SU-DHL-6 (cell line): ENCODE measurements at regions not wholly inside any gene's neighbourhood (a gene's known extent, or its start where the extent isn't known, plus 50 kb on each side); places are given as distances from the start of the nearest gene placed in this dataset.

Experiments used
- H2AFZ ChIP-seq: fragments of 200-600 bp; sonication (generic); 2 replicates; pipeline ENCODE4 v1.6.1; 2014; ENCODE audit warnings: low read depth, mild to moderate bottlenecking, moderate library complexity, mixed read lengths, antibody characterized with exemption, low read length; ENCODE audit not compliant: severe bottlenecking
- H3F3A ChIP-seq: fragments of 200-600 bp; shearing (Covaris generic); 2 replicates; pipeline ENCODE4 v1.6.0; 2016; ENCODE audit warnings: antibody characterized with exemption, mild to moderate bottlenecking; ENCODE audit not compliant: insufficient read depth
- H3K27ac ChIP-seq: fragments of 200-600 bp; sonication (generic); 2 replicates; pipeline ENCODE4 v1.5.1; 2016; ENCODE audit warnings: low read depth, mild to moderate bottlenecking, low read length, moderate library complexity, mixed read lengths
- H3K27me3 ChIP-seq: fragments of 200-600 bp; sonication (generic), shearing (Covaris generic); 2 replicates; pipeline ENCODE4 v1.6.0; 2014; ENCODE audit warnings: mild to moderate bottlenecking, low read length
- H3K36me3 ChIP-seq: fragments of 200-600 bp; sonication (generic); 2 replicates; pipeline ENCODE4 v1.6.1; 2014; ENCODE audit warnings: mild to moderate bottlenecking, low read length, mixed read lengths
- H3K4me2 ChIP-seq: fragments of 300-600, 200-600 bp; shearing (Covaris generic), sonication (generic); 2 replicates; pipeline ENCODE4 v1.6.0; 2014; ENCODE audit warnings: low read length, low read depth, mild to moderate bottlenecking; ENCODE audit not compliant: poor library complexity, severe bottlenecking
- H3K4me3 ChIP-seq: fragments of 200-600 bp; sonication (generic); 2 replicates; pipeline ENCODE4 v1.5.1; 2014; ENCODE audit warnings: antibody characterized with exemption, low read length, mild to moderate bottlenecking, mixed read lengths; ENCODE audit not compliant: insufficient read depth, poor library complexity, severe bottlenecking
- H3K79me2 ChIP-seq: fragments of 200-600 bp; sonication (generic); 2 replicates; pipeline ENCODE4 v1.6.1; 2014; ENCODE audit warnings: mild to moderate bottlenecking, low read length, moderate library complexity; ENCODE audit not compliant: insufficient read depth
- H3K9ac ChIP-seq: fragments of 200-600 bp; sonication (generic); 2 replicates; pipeline ENCODE4 v1.7.0; 2014; ENCODE audit warnings: mild to moderate bottlenecking, low read length
- H3K9me2 ChIP-seq: fragments of 200-600 bp; sonication (generic); replicated peaks from 2 replicates; pipeline ENCODE4 v1.6.1; 2014; ENCODE audit warnings: low read length; ENCODE audit not compliant: insufficient read depth
- H3K9me3 ChIP-seq: fragments of 200-600 bp; sonication (generic); 2 replicates; pipeline ENCODE4 v1.6.1; 2014; ENCODE audit warnings: low read length, mixed read lengths; ENCODE audit not compliant: insufficient read depth
- H4K20me1 ChIP-seq: fragments of 200-600 bp; sonication (generic); 2 replicates; pipeline ENCODE4 v1.6.1; 2014; ENCODE audit warnings: low read depth, mild to moderate bottlenecking, antibody characterized with exemption, low read length, moderate library complexity, mixed read lengths
- EZH2phosphoT487 ChIP-seq: fragments of 200-600 bp; sonication (generic), shearing (Covaris generic); conservative IDR thresholded peaks from 2 replicates; pipeline ENCODE4 v1.6.1; 2018; ENCODE audit warnings: mild to moderate bottlenecking, antibody characterized with exemption, low read length, moderate library complexity, mixed read lengths
- TF ChIP-seq, protein P1 (sequence below): fragments of 200-600 bp; sonication (generic); IDR thresholded peaks from one replicate; pipeline ENCODE4 v1.5.1; 2017; ENCODE audit warnings: antibody characterized with exemption, mild to moderate bottlenecking, low read length, moderate library complexity; ENCODE audit not compliant: insufficient read depth, poor library complexity, severe bottlenecking

DNA sequence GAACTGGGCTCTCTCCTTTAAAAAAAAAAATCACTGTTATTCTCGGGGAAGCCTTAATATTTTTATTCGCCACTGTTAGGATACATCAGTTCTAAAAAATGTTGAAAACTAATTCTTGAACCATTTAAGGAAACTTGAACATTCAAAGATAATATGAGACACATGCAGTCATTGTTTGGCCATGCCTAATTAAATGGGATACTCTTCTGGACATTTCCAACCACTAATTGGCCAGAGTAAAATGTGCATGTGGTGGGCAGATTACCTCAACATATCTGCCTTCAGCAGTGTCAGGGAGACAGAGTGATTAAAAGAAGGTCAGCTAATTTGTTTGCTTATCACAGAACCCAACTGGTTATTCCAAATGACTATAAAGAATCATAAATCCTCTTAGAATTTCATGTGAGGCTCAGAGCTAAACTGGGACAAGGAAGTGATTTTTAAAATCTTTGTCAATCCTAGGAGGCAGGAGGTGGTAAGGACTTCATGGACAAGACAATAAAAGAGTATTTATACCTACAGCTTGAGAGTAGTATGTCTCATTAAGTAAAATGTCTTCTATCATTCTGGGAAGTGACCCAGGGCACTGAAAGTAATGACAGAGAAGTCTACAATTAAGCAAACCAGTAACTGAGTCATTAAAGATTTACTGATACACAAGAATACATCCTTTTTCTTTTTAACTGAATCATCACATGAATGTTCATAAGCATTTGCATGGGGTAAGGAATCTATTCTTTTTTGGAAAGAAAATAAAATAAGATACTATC is 242.9 kb upstream of the TRPM3 start:
- H3F3A ChIP-seq = no peaks in the 10 kb centered on the region
- no peak overlapping the region for H3K27ac ChIP-seq
- H3K27me3 ChIP-seq = no peaks in the 10 kb centered on the region
- no peaks in the 10 kb centered on the region for H3K36me3 ChIP-seq
- H3K4me2 ChIP-seq = no peak overlapping the region
- H3K9me3 ChIP-seq = no peaks in the 10 kb centered on the region
- H2AFZ ChIP-seq = no peak overlapping the region
- TF ChIP-seq, protein P1, sequence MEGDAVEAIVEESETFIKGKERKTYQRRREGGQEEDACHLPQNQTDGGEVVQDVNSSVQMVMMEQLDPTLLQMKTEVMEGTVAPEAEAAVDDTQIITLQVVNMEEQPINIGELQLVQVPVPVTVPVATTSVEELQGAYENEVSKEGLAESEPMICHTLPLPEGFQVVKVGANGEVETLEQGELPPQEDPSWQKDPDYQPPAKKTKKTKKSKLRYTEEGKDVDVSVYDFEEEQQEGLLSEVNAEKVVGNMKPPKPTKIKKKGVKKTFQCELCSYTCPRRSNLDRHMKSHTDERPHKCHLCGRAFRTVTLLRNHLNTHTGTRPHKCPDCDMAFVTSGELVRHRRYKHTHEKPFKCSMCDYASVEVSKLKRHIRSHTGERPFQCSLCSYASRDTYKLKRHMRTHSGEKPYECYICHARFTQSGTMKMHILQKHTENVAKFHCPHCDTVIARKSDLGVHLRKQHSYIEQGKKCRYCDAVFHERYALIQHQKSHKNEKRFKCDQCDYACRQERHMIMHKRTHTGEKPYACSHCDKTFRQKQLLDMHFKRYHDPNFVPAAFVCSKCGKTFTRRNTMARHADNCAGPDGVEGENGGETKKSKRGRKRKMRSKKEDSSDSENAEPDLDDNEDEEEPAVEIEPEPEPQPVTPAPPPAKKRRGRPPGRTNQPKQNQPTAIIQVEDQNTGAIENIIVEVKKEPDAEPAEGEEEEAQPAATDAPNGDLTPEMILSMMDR = no peak
- no peak for TF ChIP-seq EZH2phosphoT487
- H3K9me2 ChIP-seq = no peaks in the 10 kb centered on the region
- no peaks in the 10 kb centered on the region for H4K20me1 ChIP-seq
- H3K4me3 ChIP-seq = no peak overlapping the region
- H3K9ac ChIP-seq = no peak overlapping the region
- H3K79me2 ChIP-seq = no peaks in the 10 kb centered on the region

DNA sequence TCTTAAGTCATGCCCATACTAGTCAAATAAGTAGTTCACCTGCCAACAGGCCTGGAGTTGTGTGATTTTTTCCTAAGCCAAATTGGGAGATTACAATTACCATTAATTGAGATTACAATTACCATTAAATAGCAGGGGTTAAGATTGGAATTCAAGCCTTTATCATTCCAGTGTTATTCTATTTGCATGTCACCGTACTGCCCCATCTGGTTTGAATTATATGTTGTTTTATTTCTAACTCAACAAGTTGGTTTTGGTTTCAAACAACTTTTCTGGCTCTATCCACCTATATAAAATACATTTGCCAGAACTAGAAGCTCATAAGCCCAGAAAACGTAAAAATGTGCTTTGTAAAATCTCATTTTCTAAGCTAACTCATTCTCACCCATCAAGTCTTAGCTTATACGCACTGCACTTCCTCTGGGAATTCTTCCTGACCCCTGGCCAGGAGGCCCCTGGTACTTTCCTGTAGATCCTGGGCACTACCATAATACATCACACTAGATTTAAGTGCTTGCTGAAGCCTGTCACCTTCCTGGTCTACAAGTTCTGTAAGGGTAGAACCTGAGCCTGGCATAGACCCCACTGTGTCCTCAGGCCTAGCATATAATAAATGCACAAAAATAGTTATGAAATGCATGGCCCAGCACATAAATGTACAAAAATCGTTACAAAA is 242.0 kb upstream of the TRPM3 start:
- no peak overlapping the region for H2AFZ ChIP-seq
- no peaks in the 10 kb centered on the region for H3K9me3 ChIP-seq
- no peak for TF ChIP-seq EZH2phosphoT487
- TF ChIP-seq, protein P1 = no peak
- H3K4me3 ChIP-seq = no peak overlapping the region
- no peaks in the 10 kb centered on the region for H3K27me3 ChIP-seq
- H3K27ac ChIP-seq = no peak overlapping the region
- no peaks in the 10 kb centered on the region for H4K20me1 ChIP-seq
- no peaks in the 10 kb centered on the region for H3K79me2 ChIP-seq
- H3F3A ChIP-seq = no peaks in the 10 kb centered on the region
- no peak overlapping the region for H3K9ac ChIP-seq
- no peak overlapping the region for H3K4me2 ChIP-seq
- no peaks in the 10 kb centered on the region for H3K9me2 ChIP-seq
- no peaks in the 10 kb centered on the region for H3K36me3 ChIP-seq

DNA sequence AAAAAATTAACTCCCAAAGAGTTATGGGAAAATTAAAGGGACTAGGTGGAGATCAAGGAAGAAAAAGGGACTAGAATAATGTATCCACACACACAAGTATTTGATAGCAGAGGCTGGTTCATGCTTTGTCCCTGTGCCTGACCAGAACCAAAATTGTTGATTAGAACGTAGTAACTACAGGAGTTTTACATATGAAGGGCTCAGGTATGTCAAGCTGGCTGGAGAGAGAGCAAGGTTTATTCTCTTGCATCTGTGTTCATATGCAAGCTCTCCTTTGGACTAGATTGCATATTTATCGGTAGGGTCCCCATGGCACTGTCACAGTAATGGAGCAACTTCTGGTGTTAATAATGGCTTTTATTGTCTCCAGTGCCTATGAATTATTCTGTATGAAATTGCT is 239.9 kb upstream of the TRPM3 start:
- Histone ChIP-seq H3K36me3 (no peaks in the 10 kb centered on the region), H3K27ac (no peak overlapping the region), H3K9me3 (no peaks in the 10 kb centered on the region), H3K9ac (no peak overlapping the region), H3F3A (no peaks in the 10 kb centered on the region), H3K27me3 (no peaks in the 10 kb centered on the region), H3K9me2 (no peaks in the 10 kb centered on the region), H3K79me2 (no peaks in the 10 kb centered on the region), H2AFZ (no peak overlapping the region), H4K20me1 (no peaks in the 10 kb centered on the region), H3K4me2 (no peak overlapping the region), H3K4me3 (no peak overlapping the region)
- TF ChIP-seq, protein P1 = no peak
- no peak for TF ChIP-seq EZH2phosphoT487
